ENCODE measurements at regions not wholly inside any gene's neighbourhood (a gene's known extent, or its start where the extent isn't known, plus 50 kb on each side); places are given as distances from the start of the nearest gene placed in this dataset.

DNA sequence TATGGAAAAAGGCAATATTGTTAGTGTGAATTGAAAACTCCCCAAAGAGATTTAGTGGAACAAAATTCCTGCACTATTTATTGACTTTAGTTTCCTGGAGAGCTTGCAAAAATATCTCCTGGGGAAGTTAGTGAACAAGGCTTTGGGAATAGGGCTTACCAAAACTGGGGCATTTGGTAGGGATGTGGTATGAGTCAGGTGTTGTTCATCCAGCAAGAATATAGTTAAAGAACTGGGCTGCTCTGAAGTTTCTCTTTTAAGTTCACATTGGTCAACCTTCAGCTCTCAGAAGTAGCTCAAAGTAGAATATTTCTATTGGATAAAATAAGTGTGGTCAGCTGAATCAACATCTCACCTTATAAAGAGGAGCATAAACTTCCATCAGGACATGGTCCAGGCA, 185.0 kb downstream of the CPE start:
- TF ChIP-seq POLR2A (IDR thresholded peaks at IDR 0.05), result no peak
- TF ChIP-seq, protein P1, sequence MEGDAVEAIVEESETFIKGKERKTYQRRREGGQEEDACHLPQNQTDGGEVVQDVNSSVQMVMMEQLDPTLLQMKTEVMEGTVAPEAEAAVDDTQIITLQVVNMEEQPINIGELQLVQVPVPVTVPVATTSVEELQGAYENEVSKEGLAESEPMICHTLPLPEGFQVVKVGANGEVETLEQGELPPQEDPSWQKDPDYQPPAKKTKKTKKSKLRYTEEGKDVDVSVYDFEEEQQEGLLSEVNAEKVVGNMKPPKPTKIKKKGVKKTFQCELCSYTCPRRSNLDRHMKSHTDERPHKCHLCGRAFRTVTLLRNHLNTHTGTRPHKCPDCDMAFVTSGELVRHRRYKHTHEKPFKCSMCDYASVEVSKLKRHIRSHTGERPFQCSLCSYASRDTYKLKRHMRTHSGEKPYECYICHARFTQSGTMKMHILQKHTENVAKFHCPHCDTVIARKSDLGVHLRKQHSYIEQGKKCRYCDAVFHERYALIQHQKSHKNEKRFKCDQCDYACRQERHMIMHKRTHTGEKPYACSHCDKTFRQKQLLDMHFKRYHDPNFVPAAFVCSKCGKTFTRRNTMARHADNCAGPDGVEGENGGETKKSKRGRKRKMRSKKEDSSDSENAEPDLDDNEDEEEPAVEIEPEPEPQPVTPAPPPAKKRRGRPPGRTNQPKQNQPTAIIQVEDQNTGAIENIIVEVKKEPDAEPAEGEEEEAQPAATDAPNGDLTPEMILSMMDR (IDR thresholded peaks at IDR 0.05), result no peak

All from Peyer's patch (tissue), 4 donors.